ENCODE measurements at regions not wholly inside any gene's neighbourhood (a gene's known extent, or its start where the extent isn't known, plus 50 kb on each side); places are given as distances from the start of the nearest gene placed in this dataset.

- TF ChIP-seq CTCF (IDR thresholded peaks at IDR 0.05; ENCODE audit: low read depth, low read length, missing input control) (no peak), TAF1 (conservative IDR thresholded peaks at IDR 0.05) (no peak)
Observed at GRCh38 chr13:48873081-48873480, 102.6 kb upstream of the FNDC3A start.

Measured in liver (tissue), 3 donors.